HL-60 (cell line): ENCODE measurements at regions not wholly inside any gene's neighbourhood (a gene's known extent, or its start where the extent isn't known, plus 50 kb on each side); places are given as distances from the start of the nearest gene placed in this dataset.

Experiments used
- DNase-seq, 2 experiments: peaks; one replicate each; pipeline ENCODE4 v3.0.0-alpha.2; 2010 to 2020; ENCODE audit warnings: low read depth in 1 of 2, low spot score in 1 of 2
- H3K27ac ChIP-seq: fragments of 250-450 bp; sonication (Bioruptor Pico); replicated peaks from 2 replicates; pipeline ENCODE4 v1.5.1; 2020; ENCODE audit warnings: mild to moderate bottlenecking, moderate library complexity
- H3K27me3 ChIP-seq: fragments of 250-450 bp; sonication (Bioruptor Pico); 2 replicates; pipeline ENCODE4 v1.5.1; 2021; ENCODE audit warnings: mild to moderate bottlenecking, moderate library complexity; ENCODE audit not compliant: insufficient read depth, poor library complexity, severe bottlenecking
- H3K4me3 ChIP-seq: replicated peaks from 2 replicates; pipeline ENCODE4 v1.5.1; 2011; ENCODE audit warnings: mild to moderate bottlenecking, control low read depth, low read length; ENCODE audit not compliant: insufficient read depth
- CTCF ChIP-seq: IDR thresholded peaks from one replicate; pipeline ENCODE4 v1.5.1; 2011; ENCODE audit warnings: low read length, control low read depth, inconsistent platforms; ENCODE audit not compliant: insufficient read depth
- GABPA ChIP-seq: IDR thresholded peaks from 2 replicates; pipeline ENCODE4 v1.6.1; 2012; ENCODE audit warnings: low read depth
- POLR2AphosphoS5 ChIP-seq: IDR thresholded peaks from 2 replicates; pipeline ENCODE4 v1.6.1; 2012; ENCODE audit warnings: low read depth
- REST ChIP-seq: IDR thresholded peaks from 2 replicates; pipeline ENCODE4 v1.6.1; 2012; ENCODE audit warnings: low read depth; ENCODE audit not compliant: insufficient replicate concordance
- SPI1 ChIP-seq: IDR thresholded peaks from 2 replicates; pipeline ENCODE4 v1.6.1; 2012; ENCODE audit warnings: low read depth, mild to moderate bottlenecking, borderline replicate concordance

- TF ChIP-seq POLR2AphosphoS5 (no peak), GABPA (no peak), CTCF (no peak), REST (no peak), SPI1 (no peak)
- H3K27ac ChIP-seq: no peak overlapping the region
- no peak for DNase-seq
Measured at GRCh38 chr10:108208732-108209131, 1044.2 kb upstream of the SORCS1 start.

GRCh38 chr10:108208038-108208437 lies 1043.5 kb upstream of the SORCS1 start:
- Histone ChIP-seq H3K27me3 (no peaks in the 10 kb centered on the region), H3K4me3 (no peak overlapping the region), H3K27ac (no peak overlapping the region)
- no peak for TF ChIP-seq CTCF
- TF ChIP-seq POLR2AphosphoS5: no peak
- no peak for TF ChIP-seq REST
- no peak for TF ChIP-seq SPI1
- TF ChIP-seq GABPA: no peak
- DNase-seq: no peak

More at GRCh38 chr10:108208732-108209131, 1044.2 kb upstream of the SORCS1 start:
- H3K4me3 ChIP-seq: no peak overlapping the region
- H3K27me3 ChIP-seq: no peaks in the 10 kb centered on the region

- no peak overlapping the region for H3K4me3 ChIP-seq
- peak; percentile 11 to 17 for DNase-seq
- no peaks in the 10 kb centered on the region for H3K27me3 ChIP-seq
- no peak for TF ChIP-seq GABPA
- TF ChIP-seq REST: no peak
- TF ChIP-seq CTCF: peak; percentile 63
- no peak for TF ChIP-seq SPI1
- no peak overlapping the region for H3K27ac ChIP-seq
Measured at GRCh38 chr10:108204528-108205305, 1040.2 kb upstream of the SORCS1 start.
